ENCODE measurements at regions not wholly inside any gene's neighbourhood (a gene's known extent, or its start where the extent isn't known, plus 50 kb on each side); places are given as distances from the start of the nearest gene placed in this dataset.
"Not testable (repeated sequence)": the region's sequence is repeated elsewhere in the genome, so short reads cannot be mapped to it uniquely, and the experiment has no call there.

GRCh38 chr5:41995193-41995592, 70.1 kb downstream of the FBXO4 start:
- no peak for DNase-seq (ENCODE audit: low read depth)

- no peak for DNase-seq (ENCODE audit: low read depth)
These were observed 76.6 kb downstream of the FBXO4 start for GRCh38 chr5:42001673-42002072.

GRCh38 chr5:42003852-42004251, 78.8 kb downstream of the FBXO4 start:
- not testable (repeated sequence) for DNase-seq (ENCODE audit: low read depth)

GRCh38 chr5:42005561-42006153, 80.6 kb downstream of the FBXO4 start:
- peak; percentile 42 for DNase-seq (ENCODE audit: low read depth)

- no peak for DNase-seq (ENCODE audit: low read depth)
These were observed 88.5 kb downstream of the FBXO4 start for GRCh38 chr5:42013561-42013960.

GRCh38 chr5:42015254-42015653, 90.2 kb downstream of the FBXO4 start:
- DNase-seq (ENCODE audit: low read depth), result no peak

GRCh38 chr5:42015681-42016080, 90.6 kb downstream of the FBXO4 start:
- no peak for DNase-seq (ENCODE audit: low read depth)

- DNase-seq (ENCODE audit: low read depth), result peak; percentile 51
These were observed 95.9 kb downstream of the FBXO4 start for GRCh38 chr5:42020788-42021530.

- DNase-seq (ENCODE audit: low read depth), result peak; percentile 34
These were observed 96.8 kb downstream of the FBXO4 start for GRCh38 chr5:42021923-42022322.

GRCh38 chr5:42022383-42022972, 97.4 kb downstream of the FBXO4 start:
- DNase-seq (ENCODE audit: low read depth), result no peak

GRCh38 chr5:42026446-42026845, 101.4 kb downstream of the FBXO4 start:
- no peak for DNase-seq (ENCODE audit: low read depth)

GRCh38 chr5:42032137-42032536, 107.1 kb downstream of the FBXO4 start:
- DNase-seq (ENCODE audit: low read depth), result no peak

- no peak for DNase-seq (ENCODE audit: low read depth)
These were observed 110.4 kb downstream of the FBXO4 start for GRCh38 chr5:42035526-42035925.

- DNase-seq (ENCODE audit: low read depth), result no peak
These were observed 111.3 kb downstream of the FBXO4 start for GRCh38 chr5:42036379-42036778.

- peak; percentile 52 for DNase-seq (ENCODE audit: low read depth)
These were observed 112.4 kb downstream of the FBXO4 start for GRCh38 chr5:42037379-42037932.

GRCh38 chr5:42043400-42043799, 118.3 kb downstream of the FBXO4 start:
- no peak for DNase-seq (ENCODE audit: low read depth)

GRCh38 chr5:42057254-42057690, 132.2 kb downstream of the FBXO4 start:
- peak; percentile 49 for DNase-seq (ENCODE audit: low read depth)

GRCh38 chr5:42059291-42059690, 134.2 kb downstream of the FBXO4 start:
- DNase-seq (ENCODE audit: low read depth), result peak; percentile 22

GRCh38 chr5:42059778-42060464, 134.8 kb downstream of the FBXO4 start:
- no peak for DNase-seq (ENCODE audit: low read depth)

GRCh38 chr5:42061121-42061520, 136.0 kb downstream of the FBXO4 start:
- no peak for DNase-seq (ENCODE audit: low read depth)

- DNase-seq (ENCODE audit: low read depth), result no peak
These were observed 139.7 kb downstream of the FBXO4 start for GRCh38 chr5:42064821-42065220.

- DNase-seq (ENCODE audit: low read depth), result no peak
These were observed 141.1 kb downstream of the FBXO4 start for GRCh38 chr5:42066131-42066530.

Data from renal cortical epithelial cell (primary cell).